Suprapubic skin (tissue), 4 donors: ENCODE measurements at regions not wholly inside any gene's neighbourhood (a gene's known extent, or its start where the extent isn't known, plus 50 kb on each side); places are given as distances from the start of the nearest gene placed in this dataset.

Experiments used
- DNase-seq, 2 donors: peaks; one replicate each; pipeline ENCODE4 v3.0.0-alpha.2; 2019; ENCODE audit warnings: low spot score in 2 of 2
- H3K27ac ChIP-seq: fragments of 200-600 bp; sonication (generic); one replicate; pipeline ENCODE4 v1.5.1; 2019
- H3K27me3 ChIP-seq: fragments of 200-600 bp; sonication (generic); one replicate; pipeline ENCODE4 v1.5.1; 2019
- H3K36me3 ChIP-seq: fragments of 200-600 bp; sonication (generic); one replicate; pipeline ENCODE4 v1.5.1; 2019
- H3K4me1 ChIP-seq: fragments of 200-600 bp; sonication (generic); one replicate; pipeline ENCODE4 v1.5.1; 2019
- H3K4me3 ChIP-seq: fragments of 200-600 bp; sonication (generic); one replicate; pipeline ENCODE4 v1.5.1; 2019; ENCODE audit warnings: mild to moderate bottlenecking
- H3K9me3 ChIP-seq: fragments of 200-600 bp; sonication (generic); one replicate; pipeline ENCODE4 v1.5.1; 2019
- EP300 ChIP-seq: sonication (generic); formaldehyde crosslinking; IDR thresholded peaks from one replicate; pipeline ENCODE4 v1.6.1; 2017; ENCODE audit warnings: antibody characterized with exemption
- POLR2A ChIP-seq, 2 donors: fragments of 450-650 bp; IDR thresholded peaks; one replicate each; pipeline ENCODE4 v1.6.1; 2017; ENCODE audit warnings: antibody characterized with exemption in 2 of 2, mild to moderate bottlenecking in 2 of 2, moderate library complexity in 2 of 2
- POLR2AphosphoS5 ChIP-seq, 3 donors: sonication (generic); formaldehyde crosslinking; IDR thresholded peaks; one replicate each; pipeline ENCODE4 v1.6.1; 2017; ENCODE audit warnings: antibody characterized with exemption in 3 of 3
- WGBS: methylation state at CpG from one replicate; pipeline ENCODE4 v1.1.5; 2018; 5-methylcytosine and 5-hydroxymethylcytosine counted together
- TF ChIP-seq, protein P1 (sequence below), 2 donors: fragments of 200-600 bp in 1 of 2; fragments of 450-650 bp in 1 of 2; sonication (generic) in 1 of 2; IDR thresholded peaks; one replicate each; pipeline ENCODE4 v1.5.1; 2016 to 2019; ENCODE audit warnings: antibody characterized with exemption in 2 of 2, mild to moderate bottlenecking in 1 of 2, moderate library complexity in 1 of 2

DNA sequence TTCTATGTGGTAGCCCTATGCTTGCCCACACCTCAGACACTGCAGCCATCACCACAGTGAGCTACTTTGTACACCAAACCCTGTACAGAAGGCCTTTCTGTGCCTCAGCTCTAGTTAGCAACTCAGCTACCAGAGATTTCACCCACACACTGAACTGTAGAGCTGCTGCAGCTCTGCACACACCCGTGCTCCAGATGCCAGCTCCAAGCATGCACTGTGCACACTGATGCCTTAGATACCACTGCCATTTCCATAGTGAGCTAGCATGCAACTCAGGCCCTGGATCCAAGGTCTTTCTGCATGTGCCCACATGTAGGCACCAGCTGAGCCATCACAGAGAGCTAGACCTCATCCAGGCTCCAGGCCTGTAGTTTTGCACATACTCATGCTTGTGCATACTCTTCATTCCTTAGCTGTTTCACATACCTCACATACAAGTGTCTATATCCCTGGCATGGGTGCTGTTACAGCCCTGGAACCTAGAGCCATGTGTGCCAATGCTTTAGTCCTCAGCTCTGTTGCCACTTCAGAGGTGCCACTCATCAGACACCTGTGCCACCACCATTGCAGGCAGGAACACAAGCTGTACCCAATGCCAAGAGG is 423.5 kb upstream of the NDST3 start:
- Histone ChIP-seq H3K27me3 (no peaks in the 10 kb centered on the region), H3K27ac (no peak overlapping the region), H3K36me3 (no peaks in the 10 kb centered on the region), H3K4me1 (no peaks in the 10 kb centered on the region), H3K4me3 (no peak overlapping the region), H3K9me3 (peaks cover 10% of the 10 kb centered on the region)
- no peak for DNase-seq
- WGBS = 78% methylated on average over 1 of the region's 1 CpG
- TF ChIP-seq POLR2AphosphoS5 (IDR thresholded peaks at IDR 0.05) (no peak), EP300 (no peak), POLR2A (IDR thresholded peaks at IDR 0.05) (no peak)
- TF ChIP-seq, protein P1, sequence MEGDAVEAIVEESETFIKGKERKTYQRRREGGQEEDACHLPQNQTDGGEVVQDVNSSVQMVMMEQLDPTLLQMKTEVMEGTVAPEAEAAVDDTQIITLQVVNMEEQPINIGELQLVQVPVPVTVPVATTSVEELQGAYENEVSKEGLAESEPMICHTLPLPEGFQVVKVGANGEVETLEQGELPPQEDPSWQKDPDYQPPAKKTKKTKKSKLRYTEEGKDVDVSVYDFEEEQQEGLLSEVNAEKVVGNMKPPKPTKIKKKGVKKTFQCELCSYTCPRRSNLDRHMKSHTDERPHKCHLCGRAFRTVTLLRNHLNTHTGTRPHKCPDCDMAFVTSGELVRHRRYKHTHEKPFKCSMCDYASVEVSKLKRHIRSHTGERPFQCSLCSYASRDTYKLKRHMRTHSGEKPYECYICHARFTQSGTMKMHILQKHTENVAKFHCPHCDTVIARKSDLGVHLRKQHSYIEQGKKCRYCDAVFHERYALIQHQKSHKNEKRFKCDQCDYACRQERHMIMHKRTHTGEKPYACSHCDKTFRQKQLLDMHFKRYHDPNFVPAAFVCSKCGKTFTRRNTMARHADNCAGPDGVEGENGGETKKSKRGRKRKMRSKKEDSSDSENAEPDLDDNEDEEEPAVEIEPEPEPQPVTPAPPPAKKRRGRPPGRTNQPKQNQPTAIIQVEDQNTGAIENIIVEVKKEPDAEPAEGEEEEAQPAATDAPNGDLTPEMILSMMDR (IDR thresholded peaks at IDR 0.05) = no peak

DNA sequence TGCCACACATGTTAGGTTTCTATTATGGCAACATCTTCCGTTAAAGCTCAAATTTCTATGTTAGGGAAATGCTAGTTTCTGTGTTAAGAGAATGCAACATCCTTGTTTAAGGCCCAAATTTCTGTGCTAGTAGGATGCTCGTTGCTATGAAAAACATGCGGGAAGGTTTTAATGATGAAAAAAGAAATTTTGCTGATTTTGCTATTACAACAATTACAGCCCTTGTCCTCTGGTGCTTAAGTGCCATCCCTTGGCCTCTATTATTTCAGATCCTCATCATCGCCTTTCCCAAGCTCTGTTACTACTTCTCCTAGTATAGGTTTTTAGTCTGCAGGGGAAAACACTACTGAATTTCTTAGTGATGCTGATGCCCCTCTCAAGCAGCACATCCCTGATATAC is 412.6 kb upstream of the NDST3 start:
- Histone ChIP-seq H3K27ac (no peak overlapping the region), H3K36me3 (no peaks in the 10 kb centered on the region), H3K4me3 (no peak overlapping the region), H3K4me1 (no peaks in the 10 kb centered on the region), H3K27me3 (no peaks in the 10 kb centered on the region), H3K9me3 (peaks cover 4% of the 10 kb centered on the region)
- DNase-seq = no peak
- WGBS = 96% methylated on average over 4 of the region's 4 CpGs
- TF ChIP-seq POLR2A (IDR thresholded peaks at IDR 0.05) (no peak), POLR2AphosphoS5 (IDR thresholded peaks at IDR 0.05) (no peak), EP300 (no peak)
- TF ChIP-seq, protein P1 (IDR thresholded peaks at IDR 0.05) = no peak

DNA sequence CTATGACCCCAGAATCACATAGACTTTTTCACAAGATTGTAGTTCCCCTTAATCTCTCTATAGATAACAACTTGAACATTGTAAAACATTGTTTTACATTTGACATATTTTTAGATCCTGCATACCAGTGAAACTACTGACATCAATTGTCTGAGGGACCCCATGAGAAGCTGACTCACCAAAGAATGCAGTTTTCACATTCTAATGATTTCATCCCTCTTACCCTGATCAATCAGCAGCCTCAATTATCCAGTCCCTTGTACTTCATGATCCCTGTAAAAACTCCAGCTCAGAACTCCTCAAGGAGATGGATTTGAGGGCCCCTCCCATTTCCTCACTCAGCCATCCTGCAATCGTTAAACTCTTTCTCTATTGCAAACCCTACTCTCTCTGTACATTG is 411.0 kb upstream of the NDST3 start:
- Histone ChIP-seq H3K9me3 (no peaks in the 10 kb centered on the region), H3K27ac (no peak overlapping the region), H3K27me3 (no peaks in the 10 kb centered on the region), H3K4me3 (no peak overlapping the region), H3K36me3 (no peaks in the 10 kb centered on the region), H3K4me1 (no peaks in the 10 kb centered on the region)
- WGBS = 69% methylated on average over 1 of the region's 1 CpG
- no peak for TF ChIP-seq POLR2AphosphoS5 (IDR thresholded peaks at IDR 0.05)
- TF ChIP-seq, protein P1 (IDR thresholded peaks at IDR 0.05) = no peak
- TF ChIP-seq POLR2A (IDR thresholded peaks at IDR 0.05) = no peak
- DNase-seq = no peak

DNA sequence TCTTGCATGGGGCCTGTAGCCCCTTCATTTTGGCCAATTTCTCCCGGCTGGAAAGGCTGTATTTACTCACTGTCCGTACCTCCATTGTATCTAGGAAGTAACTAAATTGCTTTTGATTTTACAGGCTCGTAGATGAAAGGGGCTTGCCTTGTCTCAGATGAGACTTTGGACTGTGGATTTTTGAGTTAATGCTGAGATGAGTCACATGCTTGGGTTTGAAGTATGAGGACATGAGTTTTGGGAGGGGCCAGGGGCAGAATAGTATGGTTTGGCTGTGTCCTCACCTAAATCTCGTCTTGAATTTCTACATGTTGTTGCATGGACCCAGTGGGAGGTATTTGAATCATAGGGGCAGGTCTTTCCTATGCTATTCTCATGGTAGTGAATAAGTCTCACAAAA is 407.6 kb upstream of the NDST3 start:
- no peak overlapping the region for H3K4me3 ChIP-seq
- peaks cover 1% of the 10 kb centered on the region for H3K9me3 ChIP-seq
- no peak overlapping the region for H3K27ac ChIP-seq
- no peaks in the 10 kb centered on the region for H3K27me3 ChIP-seq
- DNase-seq = no peak
- TF ChIP-seq POLR2AphosphoS5 (IDR thresholded peaks at IDR 0.05) (no peak), EP300 (no peak)
- H3K36me3 ChIP-seq = no peaks in the 10 kb centered on the region
- WGBS = 76% methylated on average over 4 of the region's 4 CpGs
- no peaks in the 10 kb centered on the region for H3K4me1 ChIP-seq

DNA sequence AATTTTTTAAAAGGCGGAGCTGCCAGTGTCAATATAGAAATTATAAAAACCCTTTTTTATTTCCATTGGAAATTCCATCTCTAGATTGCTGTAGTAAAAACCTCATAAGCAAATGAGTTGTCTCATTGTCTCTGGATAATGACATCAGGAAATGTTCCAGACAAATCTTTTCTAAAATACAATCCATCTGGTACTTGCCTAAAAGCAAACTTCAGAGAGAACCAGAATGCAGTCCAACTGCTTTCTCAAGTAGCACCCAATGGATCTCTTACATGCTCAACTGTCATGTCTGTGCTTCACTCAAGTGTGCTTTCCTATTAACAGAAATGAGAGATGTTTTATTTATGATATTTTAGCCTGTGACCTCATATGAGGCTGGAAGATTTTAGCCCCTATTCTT is 399.6 kb upstream of the NDST3 start:
- no peak for DNase-seq
- Histone ChIP-seq H3K27me3 (no peaks in the 10 kb centered on the region), H3K9me3 (peaks cover 4% of the 10 kb centered on the region), H3K4me1 (no peaks in the 10 kb centered on the region), H3K4me3 (no peak overlapping the region), H3K27ac (no peak overlapping the region), H3K36me3 (no peaks in the 10 kb centered on the region)
- TF ChIP-seq POLR2A (IDR thresholded peaks at IDR 0.05) (no peak), EP300 (no peak), POLR2AphosphoS5 (IDR thresholded peaks at IDR 0.05) (no peak)
- TF ChIP-seq, protein P1 (IDR thresholded peaks at IDR 0.05) = no peak
- WGBS = 87% methylated on average over 1 of the region's 1 CpG

DNA sequence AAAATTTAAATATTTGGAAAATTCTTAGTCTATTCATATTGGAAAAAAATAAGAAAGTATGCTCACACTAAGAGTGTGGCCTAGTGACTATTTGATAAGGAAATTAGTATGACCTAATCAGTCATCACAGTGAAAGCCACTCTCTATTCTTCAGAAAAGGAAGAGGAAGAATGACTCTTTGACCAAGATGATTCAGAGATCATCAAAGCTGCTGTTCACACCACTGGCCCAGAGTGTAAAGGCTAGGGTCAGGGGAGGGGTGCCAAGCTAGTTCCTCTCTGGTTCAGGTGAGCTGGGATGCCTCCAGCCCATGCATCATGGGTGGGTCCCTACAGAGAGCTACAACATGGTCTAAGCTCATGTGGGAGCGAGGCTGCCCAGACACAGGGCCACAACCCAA is 396.9 kb upstream of the NDST3 start:
- Histone ChIP-seq H3K36me3 (no peaks in the 10 kb centered on the region), H3K9me3 (no peaks in the 10 kb centered on the region), H3K4me1 (no peaks in the 10 kb centered on the region), H3K27ac (no peak overlapping the region), H3K27me3 (no peaks in the 10 kb centered on the region), H3K4me3 (no peak overlapping the region)
- WGBS = 90% methylated on average over 1 of the region's 1 CpG
- no peak for DNase-seq
- TF ChIP-seq POLR2A (IDR thresholded peaks at IDR 0.05) = no peak
- TF ChIP-seq EP300 = no peak
- TF ChIP-seq, protein P1 (IDR thresholded peaks at IDR 0.05) = no peak
- TF ChIP-seq POLR2AphosphoS5 (IDR thresholded peaks at IDR 0.05) = no peak
